H9 (cell line): ENCODE measurements at regions not wholly inside any gene's neighbourhood (a gene's known extent, or its start where the extent isn't known, plus 50 kb on each side); places are given as distances from the start of the nearest gene placed in this dataset.

Experiments
- DNase-seq: peaks from one replicate; pipeline ENCODE4 v3.0.0-alpha.2; 2017
- H2AFZ ChIP-seq: one replicate; pipeline ENCODE4 v1.6.1; 2013; ENCODE audit warnings: mild to moderate bottlenecking, low read length, control low read depth, moderate library complexity
- H2AK5ac ChIP-seq: 2 replicates; pipeline ENCODE4 v1.6.1; 2013; ENCODE audit warnings: low read length, control low read depth, mixed read lengths; ENCODE audit not compliant: insufficient read length
- H2BK120ac ChIP-seq: one replicate; pipeline ENCODE4 v1.6.1; 2013; ENCODE audit warnings: low read depth, mild to moderate bottlenecking, low read length, control low read depth, inconsistent platforms; ENCODE audit not compliant: poor library complexity, severe bottlenecking
- H2BK12ac ChIP-seq: 2 replicates; pipeline ENCODE4 v1.6.1; 2013; ENCODE audit warnings: low read length, control low read depth, mixed read lengths, low read depth; ENCODE audit not compliant: insufficient read length
- H2BK15ac ChIP-seq: 2 replicates; pipeline ENCODE4 v1.6.1; 2013; ENCODE audit warnings: low read depth, low read length, control low read depth
- H2BK20ac ChIP-seq: one replicate; pipeline ENCODE4 v1.6.1; 2013; ENCODE audit warnings: low read depth, mild to moderate bottlenecking, low read length, control low read depth, inconsistent platforms; ENCODE audit not compliant: poor library complexity, severe bottlenecking
- H2BK5ac ChIP-seq: 2 replicates; pipeline ENCODE4 v1.6.1; 2013; ENCODE audit warnings: low read length, control low read depth, mixed read lengths; ENCODE audit not compliant: insufficient read length
- H3K14ac ChIP-seq: 2 replicates; pipeline ENCODE4 v1.6.1; 2013; ENCODE audit warnings: low read length, control low read depth; ENCODE audit not compliant: insufficient read depth
- H3K18ac ChIP-seq: 2 replicates; pipeline ENCODE4 v1.6.1; 2013; ENCODE audit warnings: low read depth, mild to moderate bottlenecking, mixed read lengths, low read length, control low read depth; ENCODE audit not compliant: insufficient read length
- H3K23ac ChIP-seq: 2 replicates; pipeline ENCODE4 v1.6.1; 2013; ENCODE audit warnings: low read length, control low read depth, mixed read lengths, low read depth; ENCODE audit not compliant: insufficient read length
- H3K23me2 ChIP-seq: 2 replicates; pipeline ENCODE4 v1.6.1; 2013; ENCODE audit warnings: low read depth, mild to moderate bottlenecking, mixed read lengths, low read length, control low read depth; ENCODE audit not compliant: insufficient read length, poor library complexity, severe bottlenecking
- H3K27ac ChIP-seq: 2 replicates; pipeline ENCODE4 v1.5.1; 2013; ENCODE audit warnings: low read length, control low read depth, mixed read lengths, low read depth; ENCODE audit not compliant: insufficient read length
- H3K27me3 ChIP-seq: 2 replicates; pipeline ENCODE4 v1.6.1; 2013; ENCODE audit warnings: low read length, control low read depth, inconsistent platforms; ENCODE audit not compliant: insufficient read depth
- H3K4ac ChIP-seq: 2 replicates; pipeline ENCODE4 v1.6.1; 2013; ENCODE audit warnings: low read depth, mild to moderate bottlenecking, control low read depth, inconsistent platforms, low read length, moderate library complexity
- H3K4me1 ChIP-seq: 2 replicates; pipeline ENCODE4 v1.6.1; 2013; ENCODE audit warnings: low read length, control low read depth, inconsistent platforms; ENCODE audit not compliant: insufficient read depth
- H3K4me2 ChIP-seq: 2 replicates; pipeline ENCODE4 v1.6.1; 2013; ENCODE audit warnings: low read length, control low read depth, mixed read lengths; ENCODE audit not compliant: insufficient read length, insufficient read depth
- H3K56ac ChIP-seq: 2 replicates; pipeline ENCODE4 v1.6.1; 2013; ENCODE audit warnings: low read depth, mild to moderate bottlenecking, mixed read lengths, low read length, control low read depth; ENCODE audit not compliant: insufficient read length
- H3K79me1 ChIP-seq: 2 replicates; pipeline ENCODE4 v1.6.1; 2013; ENCODE audit warnings: low read depth, mild to moderate bottlenecking, moderate library complexity, low read length, control low read depth, inconsistent platforms; ENCODE audit not compliant: insufficient read depth, poor library complexity, severe bottlenecking
- H3K79me2 ChIP-seq: 2 replicates; pipeline ENCODE4 v1.6.1; 2013; ENCODE audit warnings: low read length, control low read depth, inconsistent platforms; ENCODE audit not compliant: insufficient read depth
- H3K9ac ChIP-seq: 2 replicates; pipeline ENCODE4 v1.6.1; 2013; ENCODE audit warnings: low read length, control low read depth, mixed read lengths; ENCODE audit not compliant: insufficient read length; ENCODE audit errors: extremely low read depth
- H3K9me3 ChIP-seq: one replicate; pipeline ENCODE4 v1.6.1; 2013; ENCODE audit warnings: low read depth, low read length, inconsistent platforms; ENCODE audit not compliant: control insufficient read depth
- H3T11ph ChIP-seq: one replicate; pipeline ENCODE4 v1.6.1; 2013; ENCODE audit warnings: mild to moderate bottlenecking, low read length, control low read depth, inconsistent platforms
- H4K20me1 ChIP-seq: one replicate; pipeline ENCODE4 v1.6.1; 2013; ENCODE audit not compliant: control insufficient read depth, insufficient read length, insufficient read depth
- H4K5ac ChIP-seq: 2 replicates; pipeline ENCODE4 v1.6.1; 2013; ENCODE audit warnings: low read depth, mild to moderate bottlenecking, mixed read lengths, low read length, control low read depth; ENCODE audit not compliant: insufficient read length
- H4K8ac ChIP-seq: replicated peaks from 2 replicates; pipeline ENCODE4 v1.6.1; 2013; ENCODE audit warnings: low read length, control low read depth, mixed read lengths, low read depth; ENCODE audit not compliant: insufficient read length
- H4K91ac ChIP-seq: 2 replicates; pipeline ENCODE4 v1.6.1; 2013; ENCODE audit warnings: low read depth, mild to moderate bottlenecking, moderate library complexity, mixed read lengths, low read length, control low read depth; ENCODE audit not compliant: insufficient read length
- H3K27ac Mint-ChIP-seq, 3 experiments: 2 replicates in 2 of 3; 3 replicates in 1 of 3; pipeline ENCODE4 v1.8.0; 2020 to 2021; ENCODE audit warnings: mixed read lengths in 3 of 3, mild to moderate bottlenecking in 1 of 3, moderate library complexity in 1 of 3
- H3K27me3 Mint-ChIP-seq: 2 replicates; pipeline ENCODE4 v1.8.0; 2021; ENCODE audit warnings: low read depth, mild to moderate bottlenecking, moderate library complexity, mixed read lengths
- H3K36me3 Mint-ChIP-seq, 3 experiments: 2 replicates in 2 of 3; 3 replicates in 1 of 3; pipeline ENCODE4 v1.8.0; 2020 to 2021; ENCODE audit warnings: low read depth in 3 of 3, mixed read lengths in 3 of 3; ENCODE audit not compliant: insufficient read depth in 1 of 3
- H3K4me1 Mint-ChIP-seq, 2 experiments: 2 replicates each; pipeline ENCODE4 v1.8.0; 2020; ENCODE audit warnings: mixed read lengths in 2 of 2
- H3K4me3 Mint-ChIP-seq, 2 experiments: 2 replicates in 1 of 2; 3 replicates in 1 of 2; pipeline ENCODE4 v1.8.0; 2020 to 2021; ENCODE audit warnings: mild to moderate bottlenecking in 2 of 2, mixed read lengths in 2 of 2, moderate library complexity in 1 of 2
- H3K9me3 Mint-ChIP-seq, 2 experiments: 2 replicates in 1 of 2; 3 replicates in 1 of 2; pipeline ENCODE4 v1.8.0; 2020; ENCODE audit warnings: mild to moderate bottlenecking in 2 of 2, mixed read lengths in 2 of 2, moderate library complexity in 1 of 2
- WGBS: extraction: QIAGEN DNeasy Blood & Tissue Kit; methylation state at CpG from one replicate; pipeline ENCODE4 v1.1.7; 2013; ENCODE audit warnings: missing lambda C conversion rate, low lambda C conversion rate, mixed read lengths; ENCODE audit not compliant: insufficient read length; ENCODE audit errors: extremely low coverage; 5-methylcytosine and 5-hydroxymethylcytosine counted together
- TF ChIP-seq, protein P1 (sequence below): fragments of 200-600 bp; sonication (generic); conservative IDR thresholded peaks from 3 replicates; pipeline ENCODE4 v1.8.0; 2021; ENCODE audit warnings: antibody characterized with exemption, mild to moderate bottlenecking

GRCh38 chr1:87951409-87951808, 622.7 kb downstream of the LMO4 start:
- no peaks in the 10 kb centered on the region; a peak in 1 of 7 replicates for H3K36me3 Mint-ChIP-seq

More at GRCh38 chr1:87951409-87951808, 622.7 kb downstream of the LMO4 start:
- Histone ChIP-seq H3K79me2 (no peaks in the 10 kb centered on the region), H3K4me1 (no peaks in the 10 kb centered on the region; the same call in 1 of the 2 replicates), H3T11ph (no peak overlapping the region), H4K20me1 (no peaks in the 10 kb centered on the region), H3K79me1 (no peaks in the 10 kb centered on the region), H3K27ac (no peak overlapping the region), H3K9ac (no peak overlapping the region), H3K9me3 (no peaks in the 10 kb centered on the region), H2BK20ac (no peak overlapping the region), H2BK12ac (no peak overlapping the region), H3K4ac (no peak overlapping the region), H3K27me3 (no peaks in the 10 kb centered on the region), H2AK5ac (no peak overlapping the region), H4K91ac (no peak overlapping the region), H3K23ac (no peak overlapping the region), H3K4me2 (no peak overlapping the region), H2BK15ac (no peak overlapping the region), H2BK120ac (no peak overlapping the region), H3K14ac (no peak overlapping the region), H2AFZ (no peak overlapping the region), H2BK5ac (no peak overlapping the region), H3K18ac (no peak overlapping the region), H3K23me2 (no peaks in the 10 kb centered on the region), H4K5ac (no peak overlapping the region), H3K56ac (no peak overlapping the region), H4K8ac (no peak overlapping the region)
- no peaks in the 10 kb centered on the region for H3K9me3 Mint-ChIP-seq
- TF ChIP-seq, protein P1, sequence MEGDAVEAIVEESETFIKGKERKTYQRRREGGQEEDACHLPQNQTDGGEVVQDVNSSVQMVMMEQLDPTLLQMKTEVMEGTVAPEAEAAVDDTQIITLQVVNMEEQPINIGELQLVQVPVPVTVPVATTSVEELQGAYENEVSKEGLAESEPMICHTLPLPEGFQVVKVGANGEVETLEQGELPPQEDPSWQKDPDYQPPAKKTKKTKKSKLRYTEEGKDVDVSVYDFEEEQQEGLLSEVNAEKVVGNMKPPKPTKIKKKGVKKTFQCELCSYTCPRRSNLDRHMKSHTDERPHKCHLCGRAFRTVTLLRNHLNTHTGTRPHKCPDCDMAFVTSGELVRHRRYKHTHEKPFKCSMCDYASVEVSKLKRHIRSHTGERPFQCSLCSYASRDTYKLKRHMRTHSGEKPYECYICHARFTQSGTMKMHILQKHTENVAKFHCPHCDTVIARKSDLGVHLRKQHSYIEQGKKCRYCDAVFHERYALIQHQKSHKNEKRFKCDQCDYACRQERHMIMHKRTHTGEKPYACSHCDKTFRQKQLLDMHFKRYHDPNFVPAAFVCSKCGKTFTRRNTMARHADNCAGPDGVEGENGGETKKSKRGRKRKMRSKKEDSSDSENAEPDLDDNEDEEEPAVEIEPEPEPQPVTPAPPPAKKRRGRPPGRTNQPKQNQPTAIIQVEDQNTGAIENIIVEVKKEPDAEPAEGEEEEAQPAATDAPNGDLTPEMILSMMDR, result no peak
- no peak for DNase-seq
- H3K27ac Mint-ChIP-seq, result no peak overlapping the region
- no peaks in the 10 kb centered on the region for H3K27me3 Mint-ChIP-seq
- H3K4me1 Mint-ChIP-seq, result peaks cover 13 to 21% of the 10 kb centered on the region in 2 experiments
- H3K4me3 Mint-ChIP-seq, result no peak overlapping the region
- WGBS, result no CpG with 5 or more reads among the region's 2 CpGs
